GM21526 (cell line): ENCODE measurements at regions not wholly inside any gene's neighbourhood (a gene's known extent, or its start where the extent isn't known, plus 50 kb on each side); places are given as distances from the start of the nearest gene placed in this dataset.
"Not testable (repeated sequence)": the region's sequence is repeated elsewhere in the genome, so short reads cannot be mapped to it uniquely, and the experiment has no call there.

ENCODE experiments used
- ATAC-seq: cut with Tn5 transposase; IDR thresholded peaks from one replicate; pipeline ENCODE4 v1.9.1; 2021; ENCODE audit warnings: moderate library complexity; ENCODE audit not compliant: unreplicated experiment, low FRiP score

- ATAC-seq: no peak
Measured at GRCh38 chr2:208793434-208793833, 386.8 kb downstream of the PTH2R start.

GRCh38 chr2:208794288-208794975, 387.8 kb downstream of the PTH2R start:
- no peak for ATAC-seq

- no peak for ATAC-seq
Measured at GRCh38 chr2:208798698-208799097, 392.1 kb downstream of the PTH2R start.

- no peak for ATAC-seq
Measured at GRCh38 chr2:208799397-208799796, 392.8 kb downstream of the PTH2R start.

GRCh38 chr2:208800887-208801286, 394.3 kb downstream of the PTH2R start:
- ATAC-seq: not testable (repeated sequence)

- no peak for ATAC-seq
Measured at GRCh38 chr2:208807756-208808155, 401.2 kb downstream of the PTH2R start.

- not testable (repeated sequence) for ATAC-seq
Measured at GRCh38 chr2:208811885-208812284, 405.3 kb downstream of the PTH2R start.

- ATAC-seq: no peak
Measured at GRCh38 chr2:208819190-208819589, 412.6 kb downstream of the PTH2R start.

- no peak for ATAC-seq
Measured at GRCh38 chr2:208820014-208820688, 413.6 kb downstream of the PTH2R start.

- ATAC-seq: no peak
Measured at GRCh38 chr2:208827109-208827508, 420.5 kb downstream of the PTH2R start.

GRCh38 chr2:208827549-208828221, 421.1 kb downstream of the PTH2R start:
- no peak for ATAC-seq

GRCh38 chr2:208830203-208830602, 423.6 kb downstream of the PTH2R start:
- ATAC-seq: no peak

- no peak for ATAC-seq
Measured at GRCh38 chr2:208847651-208848050, 441.1 kb downstream of the PTH2R start.

- ATAC-seq: no peak
Measured at GRCh38 chr2:208854717-208855116, 448.1 kb downstream of the PTH2R start.

- no peak for ATAC-seq
Measured at GRCh38 chr2:208867374-208867773, 460.8 kb downstream of the PTH2R start.

GRCh38 chr2:208872591-208872990, 466.0 kb downstream of the PTH2R start:
- ATAC-seq: no peak

- no peak for ATAC-seq
Measured at GRCh38 chr2:208879666-208880065, 473.1 kb downstream of the PTH2R start.

GRCh38 chr2:208880171-208880570, 473.6 kb downstream of the PTH2R start:
- no peak for ATAC-seq

GRCh38 chr2:208890486-208890885, 483.9 kb downstream of the PTH2R start:
- no peak for ATAC-seq

- ATAC-seq: no peak
Measured at GRCh38 chr2:208892203-208892602, 485.6 kb downstream of the PTH2R start.

GRCh38 chr2:208906330-208906729, 499.7 kb downstream of the PTH2R start:
- no peak for ATAC-seq

- ATAC-seq: no peak
Measured at GRCh38 chr2:208915401-208915800, 508.4 kb upstream of the MAP2 start.
